ENCODE measurements at regions not wholly inside any gene's neighbourhood (a gene's known extent, or its start where the extent isn't known, plus 50 kb on each side); places are given as distances from the start of the nearest gene placed in this dataset.

DNA sequence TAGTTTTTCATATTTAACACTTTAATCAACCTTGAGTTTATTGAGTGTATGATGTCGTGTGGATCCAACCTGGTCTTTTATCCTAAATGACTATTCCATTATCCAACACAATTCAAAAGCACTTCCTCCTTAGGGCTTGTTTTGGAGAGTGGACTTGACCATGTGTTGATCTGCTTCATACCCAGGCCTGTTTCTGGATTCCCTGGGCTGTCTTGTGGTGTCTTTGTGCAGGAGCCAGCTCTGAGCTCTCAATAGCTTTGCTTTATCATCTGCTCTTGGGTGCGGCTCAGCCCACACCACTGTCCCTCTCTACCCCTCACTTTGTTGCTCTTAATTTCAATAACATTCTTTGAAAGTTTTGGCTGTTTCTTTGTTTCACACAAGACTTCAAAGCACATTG lies 70.9 kb upstream of the CHST15 start:
- no peak overlapping the region for H2AFZ ChIP-seq (ENCODE audit: control insufficient read depth, low read length)
- no peaks in the 10 kb centered on the region for H3K4me1 ChIP-seq (ENCODE audit: control insufficient read depth, extremely low read depth, insufficient read depth, low read length)
- no peaks in the 10 kb centered on the region for H3K9me1 ChIP-seq (ENCODE audit: control insufficient read depth, extremely low read depth, insufficient read depth, low read length)
- no peaks in the 10 kb centered on the region for H4K20me1 ChIP-seq (ENCODE audit: control insufficient read depth, extremely low read depth, insufficient read depth, low read length)
- no peak for FAIRE-seq
- no peaks in the 10 kb centered on the region for H3K79me2 ChIP-seq (ENCODE audit: control insufficient read depth, insufficient read depth, low read length)
- no peaks in the 10 kb centered on the region for H3K9me3 ChIP-seq (ENCODE audit: control insufficient read depth, low read depth, low read length)
- no peak overlapping the region for H3K4me2 ChIP-seq (ENCODE audit: control insufficient read depth, extremely low read depth, insufficient read depth, low read depth, low read length)
- no peak overlapping the region for H3K9ac ChIP-seq (ENCODE audit: control insufficient read depth, extremely low read depth, insufficient read depth, low read length)
- H3K27ac ChIP-seq (ENCODE audit: control insufficient read depth, insufficient read depth, low read length), result no peak overlapping the region
- H3K4me3 ChIP-seq (ENCODE audit: control insufficient read depth in 2 of 3, extremely low read depth in 1 of 3, insufficient read depth in 2 of 3, low read depth in 1 of 3, low read length in 3 of 3), result no peak overlapping the region
- dilution Hi-C loops (cut with MboI; ENCODE audit: extremely low pct_ligation_motif_present, low sequenced_read_pairs), result no loop called here
- TF ChIP-seq, protein P1, sequence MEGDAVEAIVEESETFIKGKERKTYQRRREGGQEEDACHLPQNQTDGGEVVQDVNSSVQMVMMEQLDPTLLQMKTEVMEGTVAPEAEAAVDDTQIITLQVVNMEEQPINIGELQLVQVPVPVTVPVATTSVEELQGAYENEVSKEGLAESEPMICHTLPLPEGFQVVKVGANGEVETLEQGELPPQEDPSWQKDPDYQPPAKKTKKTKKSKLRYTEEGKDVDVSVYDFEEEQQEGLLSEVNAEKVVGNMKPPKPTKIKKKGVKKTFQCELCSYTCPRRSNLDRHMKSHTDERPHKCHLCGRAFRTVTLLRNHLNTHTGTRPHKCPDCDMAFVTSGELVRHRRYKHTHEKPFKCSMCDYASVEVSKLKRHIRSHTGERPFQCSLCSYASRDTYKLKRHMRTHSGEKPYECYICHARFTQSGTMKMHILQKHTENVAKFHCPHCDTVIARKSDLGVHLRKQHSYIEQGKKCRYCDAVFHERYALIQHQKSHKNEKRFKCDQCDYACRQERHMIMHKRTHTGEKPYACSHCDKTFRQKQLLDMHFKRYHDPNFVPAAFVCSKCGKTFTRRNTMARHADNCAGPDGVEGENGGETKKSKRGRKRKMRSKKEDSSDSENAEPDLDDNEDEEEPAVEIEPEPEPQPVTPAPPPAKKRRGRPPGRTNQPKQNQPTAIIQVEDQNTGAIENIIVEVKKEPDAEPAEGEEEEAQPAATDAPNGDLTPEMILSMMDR (optimal IDR thresholded peaks at IDR 0.05 in 1 of 3, IDR thresholded peaks at IDR 0.05 in 1 of 3, conservative IDR thresholded peaks at IDR 0.05 in 1 of 3; ENCODE audit: extremely low read depth in 1 of 3, insufficient read depth in 2 of 3, low read length in 3 of 3), result no peak
- no peak for TF ChIP-seq EZH2 (IDR thresholded peaks at IDR 0.05; ENCODE audit: low read length)
- DNase-seq (ENCODE audit: low read depth, low spot score), result no peak
- peaks cover 3% of the 10 kb centered on the region for H3K27me3 ChIP-seq (ENCODE audit: control insufficient read depth, extremely low read depth, insufficient read depth, low read length)
- no peaks in the 10 kb centered on the region for H3K36me3 ChIP-seq (ENCODE audit: control insufficient read depth in 2 of 2, extremely low read depth in 1 of 2, insufficient read depth in 2 of 2, low read length in 2 of 2)

- Histone ChIP-seq H2AFZ (ENCODE audit: control insufficient read depth, low read length) (no peak overlapping the region), H3K4me1 (ENCODE audit: control insufficient read depth, extremely low read depth, insufficient read depth, low read length) (no peaks in the 10 kb centered on the region), H3K9me1 (ENCODE audit: control insufficient read depth, extremely low read depth, insufficient read depth, low read length) (no peaks in the 10 kb centered on the region), H4K20me1 (ENCODE audit: control insufficient read depth, extremely low read depth, insufficient read depth, low read length) (no peaks in the 10 kb centered on the region), H3K9me3 (ENCODE audit: control insufficient read depth, low read depth, low read length) (no peaks in the 10 kb centered on the region), H3K27ac (ENCODE audit: control insufficient read depth, insufficient read depth, low read length) (no peak overlapping the region), H3K27me3 (ENCODE audit: control insufficient read depth, extremely low read depth, insufficient read depth, low read length) (peaks cover 3% of the 10 kb centered on the region), H3K4me2 (ENCODE audit: control insufficient read depth, extremely low read depth, insufficient read depth, low read depth, low read length) (no peak overlapping the region), H3K36me3 (ENCODE audit: control insufficient read depth in 2 of 2, extremely low read depth in 1 of 2, insufficient read depth in 2 of 2, low read length in 2 of 2) (no peaks in the 10 kb centered on the region), H3K79me2 (ENCODE audit: control insufficient read depth, insufficient read depth, low read length) (no peaks in the 10 kb centered on the region), H3K4me3 (ENCODE audit: control insufficient read depth in 2 of 3, extremely low read depth in 1 of 3, insufficient read depth in 2 of 3, low read depth in 1 of 3, low read length in 3 of 3) (no peak overlapping the region), H3K9ac (ENCODE audit: control insufficient read depth, extremely low read depth, insufficient read depth, low read length) (no peak overlapping the region)
- FAIRE-seq, result no peak
- TF ChIP-seq EZH2 (IDR thresholded peaks at IDR 0.05; ENCODE audit: low read length), result no peak
- TF ChIP-seq, protein P1 (optimal IDR thresholded peaks at IDR 0.05 in 1 of 3, IDR thresholded peaks at IDR 0.05 in 1 of 3, conservative IDR thresholded peaks at IDR 0.05 in 1 of 3; ENCODE audit: extremely low read depth in 1 of 3, insufficient read depth in 2 of 3, low read length in 3 of 3), result no peak
- DNase-seq (ENCODE audit: low read depth, low spot score), result no peak
- dilution Hi-C loops (cut with MboI; ENCODE audit: extremely low pct_ligation_motif_present, low sequenced_read_pairs), result no loop called here
These were observed 69.5 kb upstream of the CHST15 start for GRCh38 chr10:124162774-124163354.
